ENCODE measurements at regions not wholly inside any gene's neighbourhood (a gene's known extent, or its start where the extent isn't known, plus 50 kb on each side); places are given as distances from the start of the nearest gene placed in this dataset.

- no peak for DNase-seq (ENCODE audit: low spot score)
- TF ChIP-seq CTCF (IDR thresholded peaks at IDR 0.05; ENCODE audit: borderline replicate concordance, control extremely low read depth, extremely low read depth, insufficient read depth, missing control alignments), result no peak
- in situ Hi-C loops (cut with MboI; ENCODE audit: low sequenced_read_pairs, unreplicated experiment), result no loop called here
Measured at GRCh38 chr7:109898-110556, 82.3 kb upstream of the FAM20C start.

DNA sequence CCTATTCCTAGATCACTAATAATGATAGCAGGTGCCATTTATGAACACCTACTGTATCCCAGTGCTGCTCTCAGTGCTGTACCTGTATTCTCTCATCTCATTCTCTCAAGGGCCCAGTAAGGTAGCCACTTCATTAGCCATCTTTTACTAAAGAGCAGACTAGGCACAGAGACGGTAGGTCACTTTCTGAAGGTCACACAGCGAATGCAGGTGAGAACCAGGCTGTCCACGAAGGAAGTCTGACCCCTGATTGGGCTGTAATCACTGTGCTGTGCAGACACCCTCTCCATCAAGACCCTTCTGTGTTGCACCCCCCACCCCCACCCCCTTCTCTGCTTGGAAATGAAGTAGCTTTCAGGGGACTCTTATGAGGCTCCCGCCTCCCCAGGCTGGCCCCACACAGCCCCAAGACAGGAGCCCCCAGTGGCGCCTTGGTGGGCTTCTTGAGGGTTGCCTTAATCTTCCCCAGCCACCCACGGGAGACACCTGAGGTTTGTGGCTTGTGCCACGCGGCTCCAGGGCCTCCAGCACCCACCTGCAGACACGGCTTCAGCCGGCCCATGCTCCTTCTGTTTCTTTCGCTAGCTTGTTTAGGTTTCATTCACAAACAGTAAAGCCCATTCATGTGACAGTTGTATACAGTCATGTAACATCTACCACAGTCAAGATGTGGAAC lies 81.7 kb upstream of the FAM20C start:
- no peak for TF ChIP-seq CTCF (IDR thresholded peaks at IDR 0.05; ENCODE audit: borderline replicate concordance, control extremely low read depth, extremely low read depth, insufficient read depth, missing control alignments)
- in situ Hi-C loops (cut with MboI; ENCODE audit: low sequenced_read_pairs, unreplicated experiment), result no loop called here
- no peak for DNase-seq (ENCODE audit: low spot score)

- in situ Hi-C loops (cut with MboI; ENCODE audit: low sequenced_read_pairs, unreplicated experiment), result no loop called here
- DNase-seq (ENCODE audit: low spot score), result no peak
- no peak for TF ChIP-seq CTCF (IDR thresholded peaks at IDR 0.05; ENCODE audit: borderline replicate concordance, control extremely low read depth, extremely low read depth, insufficient read depth, missing control alignments)
Measured at GRCh38 chr7:111591-111990, 80.8 kb upstream of the FAM20C start.

- in situ Hi-C loops (cut with MboI; ENCODE audit: low sequenced_read_pairs, unreplicated experiment), result no loop called here
- DNase-seq (ENCODE audit: low spot score), result no peak
- no peak for TF ChIP-seq CTCF (IDR thresholded peaks at IDR 0.05; ENCODE audit: borderline replicate concordance, control extremely low read depth, extremely low read depth, insufficient read depth, missing control alignments)
Measured at GRCh38 chr7:112881-113280, 79.5 kb upstream of the FAM20C start.

DNA sequence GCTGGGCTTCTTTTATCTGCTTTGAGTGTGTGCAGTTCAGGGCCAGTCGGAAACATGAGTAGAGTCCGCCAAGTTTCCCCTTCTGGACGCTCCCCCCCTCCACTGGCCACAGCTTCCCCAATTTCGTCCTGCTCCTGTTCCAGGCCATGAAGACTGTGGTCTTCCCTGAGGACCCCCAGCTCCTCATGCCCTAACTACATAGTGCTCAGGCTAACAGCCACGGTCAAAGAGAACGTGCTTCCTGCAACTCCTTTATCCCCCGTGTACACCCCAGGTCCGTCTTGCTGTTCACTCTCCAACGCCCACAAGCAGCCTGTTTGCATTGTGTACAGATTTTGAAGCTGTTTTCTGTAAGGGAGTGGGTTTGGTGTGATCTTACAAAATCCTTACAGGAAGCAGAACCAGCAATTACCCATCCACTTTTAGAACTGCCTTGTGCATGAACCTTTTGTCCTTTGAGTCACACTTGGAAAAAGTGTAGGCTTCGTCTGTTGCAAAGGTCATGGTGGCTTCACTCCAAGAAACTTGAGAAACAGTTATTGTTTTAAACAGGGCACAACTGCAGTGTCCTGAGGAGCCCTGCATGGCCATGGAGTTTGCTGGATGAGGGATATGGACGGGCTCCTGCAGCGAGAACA lies 77.0 kb upstream of the FAM20C start:
- in situ Hi-C loops (cut with MboI; ENCODE audit: low sequenced_read_pairs, unreplicated experiment), result no loop called here
- DNase-seq (ENCODE audit: low spot score), result no peak
- no peak for TF ChIP-seq CTCF (IDR thresholded peaks at IDR 0.05; ENCODE audit: borderline replicate concordance, control extremely low read depth, extremely low read depth, insufficient read depth, missing control alignments)

GRCh38 chr7:116188-116981 lies 76.0 kb upstream of the FAM20C start:
- no peak for DNase-seq (ENCODE audit: low spot score)
- no peak for TF ChIP-seq CTCF (IDR thresholded peaks at IDR 0.05; ENCODE audit: borderline replicate concordance, control extremely low read depth, extremely low read depth, insufficient read depth, missing control alignments)
- in situ Hi-C loops (cut with MboI; ENCODE audit: low sequenced_read_pairs, unreplicated experiment), result no loop called here
